ENCODE measurements at regions not wholly inside any gene's neighbourhood (a gene's known extent, or its start where the extent isn't known, plus 50 kb on each side); places are given as distances from the start of the nearest gene placed in this dataset.
"Not testable (repeated sequence)": the region's sequence is repeated elsewhere in the genome, so short reads cannot be mapped to it uniquely, and the experiment has no call there.

- no peak for DNase-seq
- no peaks in the 10 kb centered on the region for H3K4me1 ChIP-seq (replicated peaks in 1 of 2)
- H3K9me3 ChIP-seq (replicated peaks in 1 of 3), result no peaks in the 10 kb centered on the region
- H3K27me3 ChIP-seq, result no peaks in the 10 kb centered on the region
- 54 to 59% (median 57%) methylated on average over 3 of the region's 3 CpGs for WGBS, 4 donors
- intact Hi-C loops (cut with DNase I), result no loop called here
- no peaks in the 10 kb centered on the region for H3K36me3 ChIP-seq (replicated peaks in 1 of 2)
- TF ChIP-seq CTCF (IDR thresholded peaks at IDR 0.05) (no peak), POLR2A (IDR thresholded peaks at IDR 0.05) (no peak)
- H3K4me3 ChIP-seq, result no peak overlapping the region
- H3K27ac ChIP-seq, result no peak overlapping the region
These were observed 259.2 kb downstream of the ADGRL2 start for GRCh38 chr1:82059959-82060358.

- intact Hi-C loops (cut with DNase I), result no loop called here
- no peak overlapping the region for H3K4me3 ChIP-seq
- no peaks in the 10 kb centered on the region for H3K4me1 ChIP-seq (replicated peaks in 1 of 2)
- H3K27ac ChIP-seq, result no peak overlapping the region
- DNase-seq, result no peak
- H3K27me3 ChIP-seq, result no peaks in the 10 kb centered on the region
- no peaks in the 10 kb centered on the region for H3K9me3 ChIP-seq (replicated peaks in 1 of 3)
- TF ChIP-seq CTCF (IDR thresholded peaks at IDR 0.05) (no peak), POLR2A (IDR thresholded peaks at IDR 0.05) (no peak)
- H3K36me3 ChIP-seq (replicated peaks in 1 of 2), result no peaks in the 10 kb centered on the region
- 82 to 87% (median 86%) methylated on average over 4 of the region's 4 CpGs for WGBS, 4 donors
These were observed 256.3 kb downstream of the ADGRL2 start for GRCh38 chr1:82057011-82057410.

GRCh38 chr1:82055375-82055774, 254.6 kb downstream of the ADGRL2 start:
- H3K27ac ChIP-seq; DNase-seq; H3K9me3 ChIP-seq (replicated peaks in 1 of 3); H3K4me3 ChIP-seq; H3K27me3 ChIP-seq; H3K36me3 ChIP-seq (replicated peaks in 1 of 2); intact Hi-C loops (cut with DNase I); H3K4me1 ChIP-seq (replicated peaks in 1 of 2): not testable (repeated sequence)
- WGBS, 4 donors, result 79 to 91% (median 88%) methylated on average over 4 of the region's 4 CpGs

GRCh38 chr1:82052563-82052962, 251.8 kb downstream of the ADGRL2 start:
- no peaks in the 10 kb centered on the region for H3K36me3 ChIP-seq (replicated peaks in 1 of 2)
- 68 to 85% (median 79%) methylated on average over 1 of the region's 1 CpG for WGBS, 4 donors
- TF ChIP-seq CTCF (IDR thresholded peaks at IDR 0.05), result no peak
- no peak for TF ChIP-seq POLR2A (IDR thresholded peaks at IDR 0.05)

GRCh38 chr1:82048596-82048995, 247.9 kb downstream of the ADGRL2 start:
- no peak for TF ChIP-seq CTCF (IDR thresholded peaks at IDR 0.05)
- no peak for TF ChIP-seq POLR2A (IDR thresholded peaks at IDR 0.05)
- Histone ChIP-seq H3K36me3 (replicated peaks in 1 of 2) (no peaks in the 10 kb centered on the region), H3K27ac (no peak overlapping the region), H3K4me3 (no peak overlapping the region), H3K27me3 (no peaks in the 10 kb centered on the region), H3K9me3 (replicated peaks in 1 of 3) (no peaks in the 10 kb centered on the region), H3K4me1 (replicated peaks in 1 of 2) (no peaks in the 10 kb centered on the region)
- WGBS, 4 donors, result 93 to 96% (median 95%) methylated on average over 8 of the region's 8 CpGs
- intact Hi-C loops (cut with DNase I), result no loop called here
- no peak for DNase-seq

More at GRCh38 chr1:82052563-82052962, 251.8 kb downstream of the ADGRL2 start:
- Histone ChIP-seq H3K9me3 (replicated peaks in 1 of 3) (no peaks in the 10 kb centered on the region), H3K27me3 (no peaks in the 10 kb centered on the region), H3K4me1 (replicated peaks in 1 of 2) (no peaks in the 10 kb centered on the region), H3K27ac (no peak overlapping the region), H3K4me3 (no peak overlapping the region)
- intact Hi-C loops (cut with DNase I), result no loop called here
- no peak for DNase-seq

Measured in adrenal gland (tissue), 9 donors.